HG03066 (cell line): ENCODE measurements at regions not wholly inside any gene's neighbourhood (a gene's known extent, or its start where the extent isn't known, plus 50 kb on each side); places are given as distances from the start of the nearest gene placed in this dataset.

Experiments used
- ATAC-seq: cut with Tn5 transposase; IDR thresholded peaks from one replicate; pipeline ENCODE4 v1.9.1; 2021; ENCODE audit warnings: low read depth; ENCODE audit not compliant: unreplicated experiment

GRCh38 chr2:221642447-221642846, 70.3 kb upstream of the EPHA4 start:
- no peak for ATAC-seq

GRCh38 chr2:221641181-221641871, 69.2 kb upstream of the EPHA4 start:
- ATAC-seq = no peak

GRCh38 chr2:221640686-221641085, 68.6 kb upstream of the EPHA4 start:
- no peak for ATAC-seq

GRCh38 chr2:221637851-221638250, 65.7 kb upstream of the EPHA4 start:
- no peak for ATAC-seq

GRCh38 chr2:221635949-221636348, 63.8 kb upstream of the EPHA4 start:
- no peak for ATAC-seq

- no peak for ATAC-seq
Observed at GRCh38 chr2:221629468-221629867, 57.4 kb upstream of the EPHA4 start.

GRCh38 chr2:221624475-221624874, 52.4 kb upstream of the EPHA4 start:
- no peak for ATAC-seq
